B cell (primary cell): ENCODE measurements at regions not wholly inside any gene's neighbourhood (a gene's known extent, or its start where the extent isn't known, plus 50 kb on each side); places are given as distances from the start of the nearest gene placed in this dataset.
"Not testable (repeated sequence)": the region's sequence is repeated elsewhere in the genome, so short reads cannot be mapped to it uniquely, and the experiment has no call there.

Source experiments
- ATAC-seq: fragments of 200-7000 bp; cut with Tn5 transposase; one replicate; pipeline ENCODE4 v1.10.0; 2021; ENCODE audit warnings: low read depth, mild to moderate bottlenecking, moderate number of reproducible peaks, moderate library complexity
- CTCF ChIA-PET: fragments of 350-600 bp; sonication (Branson Sonifier 250); formaldehyde crosslinking; loops from one replicate; lab custom pipeline; 2021; ENCODE audit warnings: antibody characterized with exemption, inconsistent platforms; lab: Charles Lee
- POLR2A ChIA-PET: fragments of 350-600 bp; sonication (Branson Sonifier 250); formaldehyde crosslinking; loops from one replicate; lab custom pipeline; 2021; ENCODE audit warnings: antibody characterized with exemption; lab: Charles Lee
- DNase-seq: peaks from one replicate; pipeline ENCODE4 v3.0.0; 2013
- H2AFZ ChIP-seq: 2 replicates; pipeline ENCODE4 v1.6.1; 2012; ENCODE audit warnings: mild to moderate bottlenecking, low read depth, low read length; ENCODE audit not compliant: insufficient read depth, poor library complexity, severe bottlenecking
- H3K27ac ChIP-seq, 2 donors: 1 replicate in 1 of 2; 2 replicates in 1 of 2; pipeline ENCODE4 v1.5.1; 2012 to 2013; ENCODE audit warnings: low read length in 2 of 2, mild to moderate bottlenecking in 2 of 2, moderate library complexity in 1 of 2
- H3K27me3 ChIP-seq, 4 experiments: fragments of 200-600 bp in 1 of 4; sonication (generic) in 1 of 4; replicated peaks in 1 of 4; 1 replicate in 2 of 4; 2 replicates in 2 of 4; pipeline versions ENCODE4 v1.6.1 to v1.7.0; 2013 to 2016; ENCODE audit warnings: low read length in 3 of 4, mild to moderate bottlenecking in 2 of 4, mixed read lengths in 1 of 4, moderate library complexity in 1 of 4; ENCODE audit not compliant: insufficient read depth in 4 of 4, control insufficient read depth in 3 of 4; ENCODE audit errors: control extremely low read depth in 1 of 4
- H3K36me3 ChIP-seq, 2 experiments: replicated peaks in 1 of 2; 1 replicate in 1 of 2; 2 replicates in 1 of 2; pipeline versions ENCODE4 v1.6.1 to v1.7.1; 2013; ENCODE audit warnings: low read length in 1 of 2; ENCODE audit not compliant: insufficient read depth in 2 of 2, control insufficient read depth in 1 of 2; ENCODE audit errors: control extremely low read depth in 1 of 2, extremely low read depth in 1 of 2
- H3K4me1 ChIP-seq, 2 donors: fragments of 200-600 bp in 1 of 2; sonication (generic) in 1 of 2; 1 replicate in 1 of 2; 2 replicates in 1 of 2; pipeline versions ENCODE4 v1.5.1 to v1.6.1; 2013 to 2017; ENCODE audit warnings: low read length in 2 of 2; ENCODE audit not compliant: control insufficient read depth in 2 of 2, insufficient read depth in 2 of 2
- H3K4me2 ChIP-seq: replicated peaks from 2 replicates; pipeline ENCODE3; 2012; ENCODE audit warnings: mild to moderate bottlenecking, low read depth, low read length; ENCODE audit not compliant: poor library complexity, severe bottlenecking
- H3K4me3 ChIP-seq, 5 experiments: fragments of 200-600 bp in 1 of 5; sonication (generic) in 1 of 5; 1 replicate in 3 of 5; 2 replicates in 2 of 5; pipeline versions ENCODE4 v1.5.1 to v1.7.0; 2011 to 2016; ENCODE audit warnings: low read length in 4 of 5, mild to moderate bottlenecking in 4 of 5, low read depth in 2 of 5, control low read depth in 1 of 5, moderate library complexity in 1 of 5; ENCODE audit not compliant: insufficient read depth in 1 of 5; ENCODE audit errors: control extremely low read depth in 1 of 5, extremely low read depth in 1 of 5
- H3K79me2 ChIP-seq: fragments of 200-600 bp; sonication (generic); one replicate; pipeline ENCODE4 v1.6.0; 2016; ENCODE audit warnings: low read length; ENCODE audit not compliant: control insufficient read depth, insufficient read depth
- H3K9ac ChIP-seq: fragments of 200-600 bp; sonication (generic); 2 replicates; pipeline ENCODE4 v1.6.1; 2017; ENCODE audit warnings: mild to moderate bottlenecking, low read length, moderate library complexity
- H3K9me3 ChIP-seq, 3 donors: one replicate each; pipeline versions ENCODE4 v1.6.1 to v1.7.1; 2013; ENCODE audit warnings: low read length in 2 of 3; ENCODE audit not compliant: control insufficient read depth in 2 of 3, insufficient read depth in 1 of 3; ENCODE audit errors: control extremely low read depth in 1 of 3
- H4K20me1 ChIP-seq: 2 replicates; pipeline ENCODE4 v1.6.0; 2012; ENCODE audit warnings: mild to moderate bottlenecking, low read length; ENCODE audit not compliant: insufficient read depth, control insufficient read depth, poor library complexity, severe bottlenecking
- H3K27ac Mint-ChIP-seq: one replicate; pipeline ENCODE4 v1.8.0; 2021; ENCODE audit warnings: mixed read lengths
- H3K27me3 Mint-ChIP-seq: one replicate; pipeline ENCODE4 v1.8.0; 2021; ENCODE audit warnings: mixed read lengths
- H3K4me1 Mint-ChIP-seq: one replicate; pipeline ENCODE4 v1.8.0; 2021; ENCODE audit warnings: mixed read lengths
- H3K4me3 Mint-ChIP-seq: one replicate; pipeline ENCODE4 v1.8.0; 2021; ENCODE audit warnings: mixed read lengths
- H3K9me3 Mint-ChIP-seq: one replicate; pipeline ENCODE4 v1.8.0; 2022; ENCODE audit warnings: mixed read lengths; ENCODE audit not compliant: insufficient read depth
- EZH2 ChIP-seq: IDR thresholded peaks from 2 replicates; pipeline ENCODE4 v1.6.1; 2012; ENCODE audit warnings: borderline replicate concordance, low read depth, mild to moderate bottlenecking, moderate library complexity, low read length; ENCODE audit not compliant: insufficient read depth, poor library complexity, severe bottlenecking
- WGBS: methylation state at CpG from one replicate; pipeline ENCODE4 v1.1.5; 2013; ENCODE audit warnings: missing lambda C conversion rate; ENCODE audit not compliant: insufficient coverage; 5-methylcytosine and 5-hydroxymethylcytosine counted together
- intact Hi-C: fragments of 100-400 bp; cut with micrococcal nuclease; formaldehyde crosslinking; loops from one replicate; pipeline ENCODE4 v1.10.0; 2022
- TF ChIP-seq, protein P1 (sequence below): fragments of 200-600 bp; IDR thresholded peaks from one replicate; pipeline ENCODE4 v1.8.0; 2022; ENCODE audit warnings: antibody characterized with exemption, mild to moderate bottlenecking

DNA sequence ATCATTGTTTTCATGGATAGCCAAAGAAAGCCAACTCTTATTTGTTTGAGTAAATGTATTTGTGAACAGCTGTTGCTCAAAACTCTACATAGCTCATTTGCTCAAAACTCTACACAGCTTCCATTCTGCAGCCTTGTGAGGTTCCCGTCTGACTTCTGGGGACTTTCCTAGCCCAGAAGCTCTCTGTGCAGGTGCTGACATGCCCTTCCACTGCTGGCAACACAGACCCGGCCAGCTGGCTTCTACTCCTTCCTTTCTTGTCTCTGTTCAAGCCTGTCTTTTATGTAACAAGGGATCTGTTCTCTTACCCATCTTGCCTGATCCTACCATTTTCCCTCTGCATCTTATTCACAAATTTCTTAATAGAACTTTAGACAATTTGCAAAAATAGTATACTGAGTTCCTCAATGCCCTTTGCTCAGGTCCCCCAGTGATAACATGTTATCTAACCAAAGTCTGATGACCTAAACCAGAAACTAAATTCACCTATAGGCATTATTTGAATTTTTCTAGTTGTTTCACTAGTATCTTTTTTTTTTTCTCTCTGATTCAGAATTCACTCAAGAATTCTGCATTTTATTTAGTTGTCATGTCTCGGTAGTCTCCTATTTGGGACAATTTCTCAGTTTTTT lies 556.5 kb upstream of the SEMA6A start:
- no peak overlapping the region for H2AFZ ChIP-seq
- no peaks in the 10 kb centered on the region for H3K9me3 ChIP-seq
- ATAC-seq (no peak), DNase-seq (no peak)
- no peaks in the 10 kb centered on the region for H3K27me3 ChIP-seq
- no peak overlapping the region for H3K9ac ChIP-seq
- CTCF ChIA-PET, result interaction anchor here (0.5 kb wide), 1 partner anchor 8 kb away, joined by 4 read pairs; no protein-coding TSS in a partner anchor
- Mint-ChIP-seq H3K4me1 (no peaks in the 10 kb centered on the region), H3K4me3 (no peak overlapping the region), H3K9me3 (no peaks in the 10 kb centered on the region), H3K27me3 (no peaks in the 10 kb centered on the region), H3K27ac (no peak overlapping the region)
- intact Hi-C loops, result no loop called here
- H3K79me2 ChIP-seq, result no peaks in the 10 kb centered on the region
- no peak overlapping the region for H3K4me2 ChIP-seq
- 75% methylated on average over 2 of the region's 3 CpGs for WGBS
- no peak overlapping the region for H3K27ac ChIP-seq
- no peaks in the 10 kb centered on the region for H3K4me1 ChIP-seq
- no peaks in the 10 kb centered on the region for H4K20me1 ChIP-seq
- H3K4me3 ChIP-seq, result no peak overlapping the region
- no peaks in the 10 kb centered on the region for H3K36me3 ChIP-seq
- TF ChIP-seq EZH2, result no peak
- TF ChIP-seq, protein P1, sequence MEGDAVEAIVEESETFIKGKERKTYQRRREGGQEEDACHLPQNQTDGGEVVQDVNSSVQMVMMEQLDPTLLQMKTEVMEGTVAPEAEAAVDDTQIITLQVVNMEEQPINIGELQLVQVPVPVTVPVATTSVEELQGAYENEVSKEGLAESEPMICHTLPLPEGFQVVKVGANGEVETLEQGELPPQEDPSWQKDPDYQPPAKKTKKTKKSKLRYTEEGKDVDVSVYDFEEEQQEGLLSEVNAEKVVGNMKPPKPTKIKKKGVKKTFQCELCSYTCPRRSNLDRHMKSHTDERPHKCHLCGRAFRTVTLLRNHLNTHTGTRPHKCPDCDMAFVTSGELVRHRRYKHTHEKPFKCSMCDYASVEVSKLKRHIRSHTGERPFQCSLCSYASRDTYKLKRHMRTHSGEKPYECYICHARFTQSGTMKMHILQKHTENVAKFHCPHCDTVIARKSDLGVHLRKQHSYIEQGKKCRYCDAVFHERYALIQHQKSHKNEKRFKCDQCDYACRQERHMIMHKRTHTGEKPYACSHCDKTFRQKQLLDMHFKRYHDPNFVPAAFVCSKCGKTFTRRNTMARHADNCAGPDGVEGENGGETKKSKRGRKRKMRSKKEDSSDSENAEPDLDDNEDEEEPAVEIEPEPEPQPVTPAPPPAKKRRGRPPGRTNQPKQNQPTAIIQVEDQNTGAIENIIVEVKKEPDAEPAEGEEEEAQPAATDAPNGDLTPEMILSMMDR, result no peak
- POLR2A ChIA-PET, result no interaction called here

DNA sequence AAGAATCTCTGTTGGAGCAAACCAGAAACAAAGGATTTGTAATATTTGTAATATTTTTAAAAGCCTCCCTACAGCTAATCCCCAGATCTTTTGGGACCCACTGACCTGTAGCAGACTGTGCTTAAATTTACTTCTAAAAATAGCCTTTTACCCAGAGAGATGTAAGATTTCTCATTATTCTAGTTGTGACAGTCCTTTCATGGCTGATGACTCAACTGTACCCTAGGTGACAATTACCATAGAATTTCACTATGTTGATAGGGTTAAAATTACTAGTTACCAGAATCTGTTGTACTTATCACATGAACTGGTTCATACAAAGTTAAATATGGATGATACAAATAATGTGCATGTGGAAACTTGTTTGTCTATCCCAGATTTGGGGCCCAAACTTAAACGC lies 543.9 kb upstream of the SEMA6A start:
- intact Hi-C loops, result no loop called here

DNA sequence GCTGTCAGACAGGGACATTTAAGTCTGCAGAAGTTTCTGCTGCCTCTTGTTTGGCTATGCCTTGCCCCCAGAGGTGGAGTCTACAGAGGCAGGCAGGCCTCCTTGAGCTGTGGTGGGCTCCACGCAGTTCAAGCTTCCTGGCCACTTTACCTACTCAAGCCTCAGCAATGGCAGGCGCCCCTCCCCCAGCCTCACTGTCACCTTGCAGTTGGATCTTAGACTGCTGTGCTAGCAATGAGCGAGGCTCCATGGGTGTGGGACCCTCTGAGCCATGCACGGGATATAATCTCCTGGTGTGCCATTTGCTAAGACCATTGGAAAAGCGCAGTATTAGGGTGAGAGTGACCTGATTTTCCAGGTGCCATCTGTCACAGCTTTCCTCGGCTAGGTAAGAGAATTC lies 542.7 kb upstream of the SEMA6A start:
- intact Hi-C loops, H3K4me2 ChIP-seq, H3K9me3 ChIP-seq, ATAC-seq, POLR2A ChIA-PET, H3K9me3 Mint-ChIP-seq, H3K4me3 ChIP-seq, H3K27me3 Mint-ChIP-seq, H2AFZ ChIP-seq, H3K4me1 ChIP-seq, DNase-seq, H3K79me2 ChIP-seq, H3K4me1 Mint-ChIP-seq, H3K27ac ChIP-seq, H3K4me3 Mint-ChIP-seq, H3K36me3 ChIP-seq, H4K20me1 ChIP-seq, H3K27ac Mint-ChIP-seq, H3K27me3 ChIP-seq, CTCF ChIA-PET, H3K9ac ChIP-seq: not testable (repeated sequence)
- WGBS, result 79% methylated on average over 5 of the region's 6 CpGs

More for the DNA sequence above, 543.9 kb upstream of the SEMA6A start:
- H3K27me3 ChIP-seq, result no peaks in the 10 kb centered on the region
- no peak overlapping the region for H3K27ac Mint-ChIP-seq
- no peak overlapping the region for H3K4me3 Mint-ChIP-seq
- no peak overlapping the region for H3K4me3 ChIP-seq
- ATAC-seq (no peak), DNase-seq (no peak)
- ChIA-PET CTCF (no interaction called here), POLR2A (no interaction called here)
- no peaks in the 10 kb centered on the region for H3K4me1 Mint-ChIP-seq
- H3K4me2 ChIP-seq, result no peak overlapping the region
- no peaks in the 10 kb centered on the region for H3K4me1 ChIP-seq
- H4K20me1 ChIP-seq, result no peaks in the 10 kb centered on the region
- H3K9ac ChIP-seq, result no peak overlapping the region
- peaks cover 0 to 8% (median 0%) of the 10 kb centered on the region in 3 donors for H3K9me3 ChIP-seq
- 94% methylated on average over 1 of the region's 1 CpG for WGBS
- no peaks in the 10 kb centered on the region for H3K36me3 ChIP-seq
- H2AFZ ChIP-seq, result no peak overlapping the region
- no peaks in the 10 kb centered on the region for H3K27me3 Mint-ChIP-seq
- TF ChIP-seq EZH2, result no peak
- TF ChIP-seq, protein P1, result no peak
- H3K79me2 ChIP-seq, result no peaks in the 10 kb centered on the region
- peaks cover 6% of the 10 kb centered on the region for H3K9me3 Mint-ChIP-seq
- no peak overlapping the region for H3K27ac ChIP-seq
